K562 (cell line): ENCODE measurements at regions not wholly inside any gene's neighbourhood (a gene's known extent, or its start where the extent isn't known, plus 50 kb on each side); places are given as distances from the start of the nearest gene placed in this dataset.

Experiments used
- ATAC-seq: fragments of 200-7000 bp; cut with Tn5 transposase; 3 replicates; pipeline ENCODE4 v1.9.1; 2020; ENCODE audit warnings: moderate library complexity
- BruUV-seq: library from RNA; stranded (reverse); fragments of 400-500 nt; replicated peaks from 2 replicates; lab custom pipeline; 2021; lab: Mats Ljungman, UMichigan
- CTCF ChIA-PET: fragments of 300-600 bp; formaldehyde crosslinking; extraction: SDS; loops from one replicate; lab custom pipeline; 2021; ENCODE audit warnings: low intra/inter-chr PET ratio; lab: Yijun Ruan, JAX
- POLR2A ChIA-PET: fragments of 300-600, 350-650 bp; sonication (Branson Sonifier 250); formaldehyde crosslinking; extraction: SDS; loops from one replicate; lab custom pipeline; 2021; ENCODE audit warnings: antibody characterized with exemption, inconsistent platforms; lab: Yijun Ruan, JAX
- DNase-seq, 4 experiments: peaks; one replicate each; pipeline versions ENCODE4 v3.0.0 to v3.0.0-alpha.2; 2011 to 2018; ENCODE audit warnings: low spot score in 3 of 4, mixed read lengths in 3 of 4; ENCODE audit errors: extremely low read depth in 1 of 4
- FAIRE-seq: peaks from 2 replicates; lab custom pipeline; 2011; peaks lifted over from hg19 to GRCh38; lab: Jason Lieb, UNC
- H2AFZ ChIP-seq: 2 replicates; pipeline ENCODE4 v1.6.0; 2011; ENCODE audit warnings: low read depth, low read length, control low read depth, inconsistent platforms
- H3K27ac ChIP-seq: fragments of 200-600 bp; 3 replicates; pipeline ENCODE4 v1.8.0; 2011; ENCODE audit warnings: low read depth, mild to moderate bottlenecking, control low read depth, inconsistent platforms, low read length, moderate library complexity, mixed read lengths; ENCODE audit errors: extremely low read depth
- H3K27me3 ChIP-seq, 2 experiments: fragments of 300-600 bp in 1 of 2; 2 replicates in 1 of 2; 3 replicates in 1 of 2; pipeline versions ENCODE4 v1.6.0 to v1.8.0; 2011; ENCODE audit warnings: inconsistent platforms in 2 of 2, low read length in 2 of 2, mild to moderate bottlenecking in 1 of 2, mixed read lengths in 1 of 2, moderate library complexity in 1 of 2; ENCODE audit not compliant: control insufficient read depth in 2 of 2, insufficient read depth in 2 of 2
- H3K36me3 ChIP-seq: fragments of 300-600 bp; 3 replicates; pipeline ENCODE4 v1.8.0; 2011; ENCODE audit warnings: mild to moderate bottlenecking, low read length, inconsistent platforms; ENCODE audit not compliant: control insufficient read depth, insufficient read depth
- H3K4me1 ChIP-seq, 2 experiments: fragments of 200-600 bp in 1 of 2; replicated peaks in 1 of 2; 2 replicates in 1 of 2; 3 replicates in 1 of 2; pipeline versions ENCODE4 v1.5.1 to v1.8.0; 2011; ENCODE audit warnings: inconsistent platforms in 2 of 2, low read length in 2 of 2, mild to moderate bottlenecking in 1 of 2, mixed read lengths in 1 of 2, moderate library complexity in 1 of 2; ENCODE audit not compliant: control insufficient read depth in 2 of 2, insufficient read depth in 2 of 2
- H3K4me2 ChIP-seq: 2 replicates; pipeline ENCODE4 v1.6.1; 2011; ENCODE audit warnings: low read length, control low read depth, inconsistent platforms, mixed read lengths; ENCODE audit not compliant: insufficient read depth
- H3K4me3 ChIP-seq: fragments of 200-600 bp; sonication (generic), shearing (Covaris generic); 2 replicates; pipeline ENCODE4 v1.5.1; 2016; ENCODE audit warnings: control low read depth, inconsistent platforms
- H3K79me2 ChIP-seq: fragments of 200-600 bp; 3 replicates; pipeline ENCODE4 v1.8.0; 2011; ENCODE audit warnings: low read length, inconsistent platforms; ENCODE audit not compliant: control insufficient read depth, insufficient read depth
- H3K9ac ChIP-seq, 2 experiments: 2 replicates each; pipeline versions ENCODE4 v1.6.0 to v1.6.1; 2011; ENCODE audit warnings: low read depth in 2 of 2, low read length in 2 of 2, control low read depth in 1 of 2, inconsistent platforms in 1 of 2, mild to moderate bottlenecking in 1 of 2, mixed read lengths in 1 of 2; ENCODE audit not compliant: insufficient read depth in 1 of 2
- H3K9me1 ChIP-seq: one replicate; pipeline ENCODE4 v1.6.0; 2011; ENCODE audit warnings: inconsistent platforms, mild to moderate bottlenecking, low read length, moderate library complexity; ENCODE audit not compliant: control insufficient read depth, insufficient read depth
- H3K9me3 ChIP-seq: replicated peaks from 2 replicates; pipeline ENCODE4 v1.5.1; 2011; ENCODE audit warnings: low read depth, low read length, inconsistent platforms; ENCODE audit not compliant: control insufficient read depth, insufficient read depth
- H4K20me1 ChIP-seq: replicated peaks from 2 replicates; pipeline ENCODE4 v1.6.1; 2011; ENCODE audit warnings: low read length, inconsistent platforms, mixed read lengths; ENCODE audit not compliant: control insufficient read depth, insufficient read depth
- DPF2 ChIP-seq: fragments of 450-650 bp; IDR thresholded peaks from 2 replicates; pipeline ENCODE4 v1.6.1; 2016
- E2F3 ChIP-seq: fragments of 250-450 bp; sonication (Bioruptor Pico); IDR thresholded peaks from 2 replicates; pipeline ENCODE4 v1.4.0; 2020; ENCODE audit warnings: mild to moderate bottlenecking
- GATAD2A ChIP-seq: fragments of 450-650 bp; IDR thresholded peaks from 2 replicates; pipeline ENCODE4 v1.6.1; 2017
- GTF2A2 ChIP-seq: IDR thresholded peaks from 2 replicates; pipeline ENCODE4 v1.6.1; 2016; ENCODE audit warnings: mild to moderate bottlenecking, missing genetic modification characterization, missing compliant biosample characterization
- HDAC2 ChIP-seq: fragments of 450-650 bp; IDR thresholded peaks from 2 replicates; pipeline ENCODE4 v1.6.1; 2016; ENCODE audit warnings: mild to moderate bottlenecking
- JUN ChIP-seq, 2 experiments: sonication (generic) in 1 of 2; formaldehyde crosslinking in 1 of 2; IDR thresholded peaks; 2 replicates each; pipeline versions ENCODE4 v1.6.1 to v1.8.0; 2012 to 2022; ENCODE audit warnings: borderline replicate concordance in 2 of 2, mild to moderate bottlenecking in 2 of 2, improper control_type of control experiment in 1 of 2, low read depth in 1 of 2, low read length in 1 of 2, missing genetic modification reagents in 1 of 2
- MTA1 ChIP-seq: fragments of 450-650 bp; IDR thresholded peaks from 2 replicates; pipeline ENCODE4 v1.6.1; 2017; ENCODE audit warnings: borderline replicate concordance
- RCOR1 ChIP-seq, 2 experiments: IDR thresholded peaks; 2 replicates each; pipeline ENCODE4 v1.6.1; 2012; ENCODE audit warnings: low read depth in 2 of 2, low read length in 2 of 2, borderline replicate concordance in 1 of 2, improper control_type of control experiment in 1 of 2
- SIN3B ChIP-seq: fragments of 450-650 bp; IDR thresholded peaks from 2 replicates; pipeline ENCODE4 v1.6.1; 2017; ENCODE audit warnings: low read depth, mild to moderate bottlenecking, moderate library complexity
- SMAD1 ChIP-seq: fragments of 150-350 bp; IDR thresholded peaks from 2 replicates; pipeline ENCODE4 v1.6.1; 2014; ENCODE audit warnings: low read length, low read depth; ENCODE audit not compliant: partially characterized antibody
- ZNF274 ChIP-seq: IDR thresholded peaks from 2 replicates; pipeline ENCODE4 v1.6.1; 2011; ENCODE audit warnings: low read depth, mild to moderate bottlenecking, low read length, moderate library complexity, borderline replicate concordance
- WGBS: fragments of 100-300 bp; shearing (Covaris generic); methylation state at CpG from one replicate; pipeline ENCODE4 v1.1.6; 2016; ENCODE audit warnings: low coverage, mixed read lengths; ENCODE audit not compliant: insufficient coverage; ENCODE audit errors: missing lambda C conversion rate; 5-methylcytosine and 5-hydroxymethylcytosine counted together
- in situ Hi-C: fragments of 300-500 bp; cut with MboI; formaldehyde crosslinking; loops from 4 replicates; pipeline ENCODE4 v1.15.0; 2018; ENCODE audit warnings: inconsistent platforms, mixed read lengths
- intact Hi-C: fragments of 100-400 bp; cut with micrococcal nuclease; formaldehyde crosslinking; loops from 2 replicates; pipeline ENCODE4 v1.14.2; 2022
- TF ChIP-seq, protein P1 (sequence below): fragments of 250-450 bp; sonication (Bioruptor Pico); IDR thresholded peaks from 2 replicates; pipeline ENCODE4 v1.4.0; 2020; ENCODE audit warnings: mild to moderate bottlenecking, moderate library complexity

DNA sequence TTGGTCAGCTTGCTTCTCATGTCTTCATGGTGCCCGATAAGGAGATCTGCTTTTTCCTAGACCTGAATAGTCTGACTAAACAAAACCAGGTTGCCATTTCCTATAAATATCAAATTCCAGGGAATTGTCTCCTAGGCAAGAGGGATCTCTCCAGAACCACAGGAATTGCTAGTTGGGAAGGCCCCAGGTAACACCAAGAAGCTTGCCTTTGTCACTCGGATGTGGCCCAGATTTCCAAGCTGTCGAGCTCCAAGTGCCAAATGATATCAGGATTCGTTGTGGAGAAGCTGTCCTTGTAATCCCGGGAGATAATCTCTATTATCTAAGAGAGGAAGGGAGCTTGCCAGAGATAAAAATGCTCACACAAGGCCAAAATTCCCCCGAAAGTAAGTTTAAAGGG, 1288.5 kb upstream of the AUTS2 start:
- in situ Hi-C loops: no loop called here
- Histone ChIP-seq H3K9me1 (no peaks in the 10 kb centered on the region), H3K4me1 (no peaks in the 10 kb centered on the region), H3K27ac (no peak overlapping the region), H3K4me2 (no peak overlapping the region), H3K36me3 (no peaks in the 10 kb centered on the region), H3K4me3 (no peak overlapping the region), H2AFZ (no peak overlapping the region), H3K9ac (no peak overlapping the region), H3K79me2 (no peaks in the 10 kb centered on the region), H3K27me3 (no peaks in the 10 kb centered on the region), H4K20me1 (no peaks in the 10 kb centered on the region), H3K9me3 (no peaks in the 10 kb centered on the region)
- ATAC-seq (no peak), FAIRE-seq (no peak), DNase-seq (no peak)
- intact Hi-C loops: no loop called here
- POLR2A ChIA-PET: no interaction called here
- 0% methylated on average over 6 of the region's 6 CpGs for WGBS
- no TSS peak for BruUV-seq
- CTCF ChIA-PET: no interaction called here
- TF ChIP-seq MTA1 (no peak), HDAC2 (no peak), GTF2A2 (tag) (no peak), DPF2 (no peak), SIN3B (no peak), ZNF274 (no peak)

DNA sequence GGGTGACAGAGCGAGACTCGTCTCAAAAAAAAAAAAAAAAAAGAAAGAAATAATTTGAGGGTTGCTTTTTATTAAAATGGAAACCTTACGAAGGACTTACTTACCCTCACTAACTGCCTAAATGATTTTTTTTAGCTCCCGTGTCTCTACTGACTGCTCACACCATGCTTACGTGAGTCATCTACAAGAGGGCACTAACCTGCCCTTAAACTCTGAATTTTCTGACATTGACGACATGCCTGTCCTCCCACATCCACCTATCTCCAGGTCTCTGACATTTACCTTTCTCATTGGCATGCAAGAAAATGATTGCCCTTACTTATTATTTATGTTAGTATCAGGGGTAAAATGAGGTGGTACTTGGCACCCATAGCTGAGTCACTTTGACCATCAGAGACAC, 1286.3 kb upstream of the AUTS2 start:
- intact Hi-C loops (no loop called here), in situ Hi-C loops (no loop called here)
- TF ChIP-seq, protein P1, sequence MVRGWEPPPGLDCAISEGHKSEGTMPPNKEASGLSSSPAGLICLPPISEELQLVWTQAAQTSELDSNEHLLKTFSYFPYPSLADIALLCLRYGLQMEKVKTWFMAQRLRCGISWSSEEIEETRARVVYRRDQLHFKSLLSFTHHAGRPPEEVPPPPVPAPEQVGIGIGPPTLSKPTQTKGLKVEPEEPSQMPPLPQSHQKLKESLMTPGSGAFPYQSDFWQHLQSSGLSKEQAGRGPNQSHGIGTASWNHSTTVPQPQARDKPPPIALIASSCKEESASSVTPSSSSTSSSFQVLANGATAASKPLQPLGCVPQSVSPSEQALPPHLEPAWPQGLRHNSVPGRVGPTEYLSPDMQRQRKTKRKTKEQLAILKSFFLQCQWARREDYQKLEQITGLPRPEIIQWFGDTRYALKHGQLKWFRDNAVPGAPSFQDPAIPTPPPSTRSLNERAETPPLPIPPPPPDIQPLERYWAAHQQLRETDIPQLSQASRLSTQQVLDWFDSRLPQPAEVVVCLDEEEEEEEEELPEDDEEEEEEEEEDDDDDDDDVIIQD (CRISPR knock-in tag): no peak
- no peak for TF ChIP-seq JUN (IDR thresholded peaks at IDR 0.05; ENCODE audit: borderline replicate concordance, low read depth, low read length)
- TF ChIP-seq JUN (CRISPR knock-in tag; IDR thresholded peaks at IDR 0.05; ENCODE audit: borderline replicate concordance): no peak
- no peak for TF ChIP-seq SMAD1
- TF ChIP-seq GATAD2A: no peak
- TF ChIP-seq RCOR1 (IDR thresholded peaks at IDR 0.05; ENCODE audit: borderline replicate concordance in 1 of 2, low read depth in 2 of 2, low read length in 2 of 2): no peak
- no peak for TF ChIP-seq E2F3 (CRISPR knock-in tag)
- BruUV-seq: no TSS peak
- no peak overlapping the region for H2AFZ ChIP-seq
- H3K4me2 ChIP-seq: no peak overlapping the region
- ChIA-PET POLR2A (no interaction called here), CTCF (no interaction called here)
- H3K4me1 ChIP-seq: no peaks in the 10 kb centered on the region
- FAIRE-seq (no peak), ATAC-seq (no peak), DNase-seq (no peak)
- no peak overlapping the region for H3K9ac ChIP-seq
- no peaks in the 10 kb centered on the region for H4K20me1 ChIP-seq
- H3K27ac ChIP-seq: no peak overlapping the region
- no peaks in the 10 kb centered on the region for H3K9me1 ChIP-seq
- H3K9me3 ChIP-seq: no peaks in the 10 kb centered on the region
- no peaks in the 10 kb centered on the region for H3K27me3 ChIP-seq
- no peaks in the 10 kb centered on the region for H3K36me3 ChIP-seq
- no peak overlapping the region for H3K4me3 ChIP-seq
- no peaks in the 10 kb centered on the region for H3K79me2 ChIP-seq
- WGBS: 0% methylated on average over 4 of the region's 6 CpGs
